ENCODE measurements at regions not wholly inside any gene's neighbourhood (a gene's known extent, or its start where the extent isn't known, plus 50 kb on each side); places are given as distances from the start of the nearest gene placed in this dataset.

GRCh38 chr2:39981883-39982311, 202.8 kb upstream of the THUMPD2 start:
- Mint-ChIP-seq H3K36me3 (ENCODE audit: low read depth) (no peaks in the 10 kb centered on the region; the same call in 2 of the 3 replicates), H3K4me1 (no peaks in the 10 kb centered on the region), H3K9me3 (peaks cover 17% of the 10 kb centered on the region; the same call in 2 of the 3 replicates), H3K27me3 (ENCODE audit: insufficient read depth, low read depth, poor library complexity) (peaks cover 2% of the 10 kb centered on the region), H3K27ac (no peak overlapping the region), H3K4me3 (no peak overlapping the region)
- Histone ChIP-seq H3K4me2 (no peak overlapping the region), H3K36me3 (ENCODE audit: insufficient read depth) (no peaks in the 10 kb centered on the region), H3K9me2 (ENCODE audit: insufficient read depth) (0 out of 2 replicates have a peak, but pooled peaks cover 4% of the 10 kb centered on the region), H2AFZ (no peak overlapping the region), H3K4me3 (no peak overlapping the region), H3K79me2 (replicated peaks; ENCODE audit: insufficient read depth) (no peaks in the 10 kb centered on the region), H3K27me3 (ENCODE audit: insufficient read depth) (no peaks in the 10 kb centered on the region), H3K27ac (ENCODE audit: low read depth) (no peak overlapping the region), H3K4me1 (ENCODE audit: insufficient read depth) (no peaks in the 10 kb centered on the region), H3F3A (replicated peaks; ENCODE audit: low read depth) (no peaks in the 10 kb centered on the region), H4K20me1 (replicated peaks; ENCODE audit: insufficient read depth) (no peaks in the 10 kb centered on the region)
- ATAC-seq, result no peak
- TF ChIP-seq ZNF331 (CRISPR knock-in tag; IDR thresholded peaks at IDR 0.05; ENCODE audit: low read depth), result no peak
- TF ChIP-seq ZNF114 (CRISPR knock-in tag; IDR thresholded peaks at IDR 0.05), result no peak
- TF ChIP-seq POLR2AphosphoS5 (IDR thresholded peaks at IDR 0.05; ENCODE audit: low read depth), result no peak
- TF ChIP-seq, protein P1, sequence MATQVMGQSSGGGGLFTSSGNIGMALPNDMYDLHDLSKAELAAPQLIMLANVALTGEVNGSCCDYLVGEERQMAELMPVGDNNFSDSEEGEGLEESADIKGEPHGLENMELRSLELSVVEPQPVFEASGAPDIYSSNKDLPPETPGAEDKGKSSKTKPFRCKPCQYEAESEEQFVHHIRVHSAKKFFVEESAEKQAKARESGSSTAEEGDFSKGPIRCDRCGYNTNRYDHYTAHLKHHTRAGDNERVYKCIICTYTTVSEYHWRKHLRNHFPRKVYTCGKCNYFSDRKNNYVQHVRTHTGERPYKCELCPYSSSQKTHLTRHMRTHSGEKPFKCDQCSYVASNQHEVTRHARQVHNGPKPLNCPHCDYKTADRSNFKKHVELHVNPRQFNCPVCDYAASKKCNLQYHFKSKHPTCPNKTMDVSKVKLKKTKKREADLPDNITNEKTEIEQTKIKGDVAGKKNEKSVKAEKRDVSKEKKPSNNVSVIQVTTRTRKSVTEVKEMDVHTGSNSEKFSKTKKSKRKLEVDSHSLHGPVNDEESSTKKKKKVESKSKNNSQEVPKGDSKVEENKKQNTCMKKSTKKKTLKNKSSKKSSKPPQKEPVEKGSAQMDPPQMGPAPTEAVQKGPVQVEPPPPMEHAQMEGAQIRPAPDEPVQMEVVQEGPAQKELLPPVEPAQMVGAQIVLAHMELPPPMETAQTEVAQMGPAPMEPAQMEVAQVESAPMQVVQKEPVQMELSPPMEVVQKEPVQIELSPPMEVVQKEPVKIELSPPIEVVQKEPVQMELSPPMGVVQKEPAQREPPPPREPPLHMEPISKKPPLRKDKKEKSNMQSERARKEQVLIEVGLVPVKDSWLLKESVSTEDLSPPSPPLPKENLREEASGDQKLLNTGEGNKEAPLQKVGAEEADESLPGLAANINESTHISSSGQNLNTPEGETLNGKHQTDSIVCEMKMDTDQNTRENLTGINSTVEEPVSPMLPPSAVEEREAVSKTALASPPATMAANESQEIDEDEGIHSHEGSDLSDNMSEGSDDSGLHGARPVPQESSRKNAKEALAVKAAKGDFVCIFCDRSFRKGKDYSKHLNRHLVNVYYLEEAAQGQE (IDR thresholded peaks at IDR 0.05; ENCODE audit: unreplicated experiment), result no peak
- no peak for TF ChIP-seq EZH2 (IDR thresholded peaks at IDR 0.05; ENCODE audit: low read depth, unreplicated experiment)
- TF ChIP-seq, protein P2, sequence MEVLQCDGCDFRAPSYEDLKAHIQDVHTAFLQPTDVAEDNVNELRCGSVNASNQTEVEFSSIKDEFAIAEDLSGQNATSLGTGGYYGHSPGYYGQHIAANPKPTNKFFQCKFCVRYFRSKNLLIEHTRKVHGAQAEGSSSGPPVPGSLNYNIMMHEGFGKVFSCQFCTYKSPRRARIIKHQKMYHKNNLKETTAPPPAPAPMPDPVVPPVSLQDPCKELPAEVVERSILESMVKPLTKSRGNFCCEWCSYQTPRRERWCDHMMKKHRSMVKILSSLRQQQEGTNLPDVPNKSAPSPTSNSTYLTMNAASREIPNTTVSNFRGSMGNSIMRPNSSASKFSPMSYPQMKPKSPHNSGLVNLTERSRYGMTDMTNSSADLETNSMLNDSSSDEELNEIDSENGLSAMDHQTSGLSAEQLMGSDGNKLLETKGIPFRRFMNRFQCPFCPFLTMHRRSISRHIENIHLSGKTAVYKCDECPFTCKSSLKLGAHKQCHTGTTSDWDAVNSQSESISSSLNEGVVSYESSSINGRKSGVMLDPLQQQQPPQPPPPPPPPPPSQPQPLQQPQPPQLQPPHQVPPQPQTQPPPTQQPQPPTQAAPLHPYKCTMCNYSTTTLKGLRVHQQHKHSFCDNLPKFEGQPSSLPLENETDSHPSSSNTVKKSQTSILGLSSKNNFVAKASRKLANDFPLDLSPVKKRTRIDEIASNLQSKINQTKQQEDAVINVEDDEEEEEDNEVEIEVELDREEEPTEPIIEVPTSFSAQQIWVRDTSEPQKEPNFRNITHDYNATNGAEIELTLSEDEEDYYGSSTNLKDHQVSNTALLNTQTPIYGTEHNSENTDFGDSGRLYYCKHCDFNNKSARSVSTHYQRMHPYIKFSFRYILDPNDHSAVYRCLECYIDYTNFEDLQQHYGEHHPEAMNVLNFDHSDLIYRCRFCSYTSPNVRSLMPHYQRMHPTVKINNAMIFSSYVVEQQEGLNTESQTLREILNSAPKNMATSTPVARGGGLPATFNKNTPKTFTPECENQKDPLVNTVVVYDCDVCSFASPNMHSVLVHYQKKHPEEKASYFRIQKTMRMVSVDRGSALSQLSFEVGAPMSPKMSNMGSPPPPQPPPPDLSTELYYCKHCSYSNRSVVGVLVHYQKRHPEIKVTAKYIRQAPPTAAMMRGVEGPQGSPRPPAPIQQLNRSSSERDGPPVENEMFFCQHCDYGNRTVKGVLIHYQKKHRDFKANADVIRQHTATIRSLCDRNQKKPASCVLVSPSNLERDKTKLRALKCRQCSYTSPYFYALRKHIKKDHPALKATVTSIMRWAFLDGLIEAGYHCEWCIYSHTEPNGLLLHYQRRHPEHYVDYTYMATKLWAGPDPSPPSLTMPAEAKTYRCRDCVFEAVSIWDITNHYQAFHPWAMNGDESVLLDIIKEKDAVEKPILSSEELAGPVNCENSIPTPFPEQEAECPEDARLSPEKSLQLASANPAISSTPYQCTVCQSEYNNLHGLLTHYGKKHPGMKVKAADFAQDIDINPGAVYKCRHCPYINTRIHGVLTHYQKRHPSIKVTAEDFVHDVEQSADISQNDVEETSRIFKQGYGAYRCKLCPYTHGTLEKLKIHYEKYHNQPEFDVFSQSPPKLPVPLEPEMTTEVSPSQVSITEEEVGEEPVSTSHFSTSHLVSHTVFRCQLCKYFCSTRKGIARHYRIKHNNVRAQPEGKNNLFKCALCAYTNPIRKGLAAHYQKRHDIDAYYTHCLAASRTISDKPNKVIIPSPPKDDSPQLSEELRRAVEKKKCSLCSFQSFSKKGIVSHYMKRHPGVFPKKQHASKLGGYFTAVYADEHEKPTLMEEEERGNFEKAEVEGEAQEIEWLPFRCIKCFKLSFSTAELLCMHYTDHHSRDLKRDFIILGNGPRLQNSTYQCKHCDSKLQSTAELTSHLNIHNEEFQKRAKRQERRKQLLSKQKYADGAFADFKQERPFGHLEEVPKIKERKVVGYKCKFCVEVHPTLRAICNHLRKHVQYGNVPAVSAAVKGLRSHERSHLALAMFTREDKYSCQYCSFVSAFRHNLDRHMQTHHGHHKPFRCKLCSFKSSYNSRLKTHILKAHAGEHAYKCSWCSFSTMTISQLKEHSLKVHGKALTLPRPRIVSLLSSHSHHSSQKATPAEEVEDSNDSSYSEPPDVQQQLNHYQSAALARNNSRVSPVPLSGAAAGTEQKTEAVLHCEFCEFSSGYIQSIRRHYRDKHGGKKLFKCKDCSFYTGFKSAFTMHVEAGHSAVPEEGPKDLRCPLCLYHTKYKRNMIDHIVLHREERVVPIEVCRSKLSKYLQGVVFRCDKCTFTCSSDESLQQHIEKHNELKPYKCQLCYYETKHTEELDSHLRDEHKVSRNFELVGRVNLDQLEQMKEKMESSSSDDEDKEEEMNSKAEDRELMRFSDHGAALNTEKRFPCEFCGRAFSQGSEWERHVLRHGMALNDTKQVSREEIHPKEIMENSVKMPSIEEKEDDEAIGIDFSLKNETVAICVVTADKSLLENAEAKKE (CRISPR knock-in tag; IDR thresholded peaks at IDR 0.05), result no peak
- no peak for TF ChIP-seq EZH2phosphoT487 (IDR thresholded peaks at IDR 0.05; ENCODE audit: unreplicated experiment)
- TF ChIP-seq STAT1 (IDR thresholded peaks at IDR 0.05; ENCODE audit: unreplicated experiment), result no peak
- TF ChIP-seq, protein P3, sequence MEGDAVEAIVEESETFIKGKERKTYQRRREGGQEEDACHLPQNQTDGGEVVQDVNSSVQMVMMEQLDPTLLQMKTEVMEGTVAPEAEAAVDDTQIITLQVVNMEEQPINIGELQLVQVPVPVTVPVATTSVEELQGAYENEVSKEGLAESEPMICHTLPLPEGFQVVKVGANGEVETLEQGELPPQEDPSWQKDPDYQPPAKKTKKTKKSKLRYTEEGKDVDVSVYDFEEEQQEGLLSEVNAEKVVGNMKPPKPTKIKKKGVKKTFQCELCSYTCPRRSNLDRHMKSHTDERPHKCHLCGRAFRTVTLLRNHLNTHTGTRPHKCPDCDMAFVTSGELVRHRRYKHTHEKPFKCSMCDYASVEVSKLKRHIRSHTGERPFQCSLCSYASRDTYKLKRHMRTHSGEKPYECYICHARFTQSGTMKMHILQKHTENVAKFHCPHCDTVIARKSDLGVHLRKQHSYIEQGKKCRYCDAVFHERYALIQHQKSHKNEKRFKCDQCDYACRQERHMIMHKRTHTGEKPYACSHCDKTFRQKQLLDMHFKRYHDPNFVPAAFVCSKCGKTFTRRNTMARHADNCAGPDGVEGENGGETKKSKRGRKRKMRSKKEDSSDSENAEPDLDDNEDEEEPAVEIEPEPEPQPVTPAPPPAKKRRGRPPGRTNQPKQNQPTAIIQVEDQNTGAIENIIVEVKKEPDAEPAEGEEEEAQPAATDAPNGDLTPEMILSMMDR (conservative IDR thresholded peaks at IDR 0.05; ENCODE audit: low read depth in 2 of 2), result no peak
- TF ChIP-seq, protein P4, sequence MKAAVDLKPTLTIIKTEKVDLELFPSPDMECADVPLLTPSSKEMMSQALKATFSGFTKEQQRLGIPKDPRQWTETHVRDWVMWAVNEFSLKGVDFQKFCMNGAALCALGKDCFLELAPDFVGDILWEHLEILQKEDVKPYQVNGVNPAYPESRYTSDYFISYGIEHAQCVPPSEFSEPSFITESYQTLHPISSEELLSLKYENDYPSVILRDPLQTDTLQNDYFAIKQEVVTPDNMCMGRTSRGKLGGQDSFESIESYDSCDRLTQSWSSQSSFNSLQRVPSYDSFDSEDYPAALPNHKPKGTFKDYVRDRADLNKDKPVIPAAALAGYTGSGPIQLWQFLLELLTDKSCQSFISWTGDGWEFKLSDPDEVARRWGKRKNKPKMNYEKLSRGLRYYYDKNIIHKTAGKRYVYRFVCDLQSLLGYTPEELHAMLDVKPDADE (IDR thresholded peaks at IDR 0.05), result no peak
- no peak for TF ChIP-seq NANOG (IDR thresholded peaks at IDR 0.05; ENCODE audit: borderline replicate concordance)
- TF ChIP-seq CREB1 (CRISPR knock-in tag; IDR thresholded peaks at IDR 0.05; ENCODE audit: low read depth), result no peak
- no peak for TF ChIP-seq JUNB (IDR thresholded peaks at IDR 0.05; ENCODE audit: unreplicated experiment)
- no peak for DNase-seq (ENCODE audit: low spot score)

Data from GM23338 (cell line).